Erythroblast (primary cell): ENCODE measurements at regions not wholly inside any gene's neighbourhood (a gene's known extent, or its start where the extent isn't known, plus 50 kb on each side); places are given as distances from the start of the nearest gene placed in this dataset.
"Not testable (repeated sequence)": the region's sequence is repeated elsewhere in the genome, so short reads cannot be mapped to it uniquely, and the experiment has no call there.

Experiments used
- DNase-seq, 2 experiments: peaks; one replicate each; lab custom pipeline; 2025; lab: John Stamatoyannopoulos, UW
- GATA1 ChIP-seq: IDR thresholded peaks from 2 replicates; pipeline ENCODE4 v1.6.1; 2011; ENCODE audit warnings: low read depth, mild to moderate bottlenecking, control low read depth, low read length, moderate library complexity
- POLR2A ChIP-seq: IDR thresholded peaks from 2 replicates; pipeline ENCODE4 v1.6.1; 2011; ENCODE audit warnings: mild to moderate bottlenecking, low read length

DNA sequence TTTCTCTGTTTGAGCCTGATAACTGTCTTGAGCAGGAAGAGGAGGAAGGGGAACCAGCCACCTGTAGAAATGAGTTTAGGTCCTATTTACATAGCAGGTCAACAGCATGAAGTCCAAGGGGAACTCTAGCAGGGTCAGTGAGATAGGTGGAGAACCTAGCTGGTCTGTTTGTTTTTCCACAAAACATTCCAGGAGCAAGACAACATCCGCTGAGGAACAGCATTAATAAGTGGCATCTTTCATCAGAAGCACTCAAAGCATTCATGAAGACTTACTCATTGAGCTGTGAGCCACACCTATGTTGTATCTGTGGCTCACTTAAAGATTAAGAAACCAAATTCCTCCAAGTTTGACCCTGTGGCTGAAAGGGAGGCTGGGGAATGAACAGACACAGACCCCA is 115.9 kb downstream of the ACTBL2 start:
- TF ChIP-seq GATA1 (no peak), POLR2A (no peak)
- DNase-seq: no peak

DNA sequence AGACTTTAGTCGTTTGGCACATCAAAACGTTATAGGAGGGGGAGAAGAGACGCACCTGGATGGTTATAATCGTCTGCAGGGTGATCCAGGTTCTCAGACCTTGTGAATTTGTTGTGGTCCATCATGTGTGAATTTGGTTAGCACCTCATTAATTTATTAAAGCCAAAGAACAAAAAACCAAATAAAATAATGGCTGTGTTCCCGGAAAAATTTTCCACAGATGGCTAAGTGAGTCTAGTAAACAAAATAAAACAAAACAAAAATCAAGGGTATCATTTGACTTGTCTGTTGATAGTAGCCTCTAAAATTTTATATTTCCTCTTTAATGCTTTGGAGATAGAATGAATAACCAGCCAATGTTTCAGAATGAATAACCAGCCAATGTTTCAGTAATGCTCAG is 119.7 kb downstream of the ACTBL2 start:
- TF ChIP-seq GATA1 (no peak), POLR2A (no peak)
- DNase-seq: no peak

DNA sequence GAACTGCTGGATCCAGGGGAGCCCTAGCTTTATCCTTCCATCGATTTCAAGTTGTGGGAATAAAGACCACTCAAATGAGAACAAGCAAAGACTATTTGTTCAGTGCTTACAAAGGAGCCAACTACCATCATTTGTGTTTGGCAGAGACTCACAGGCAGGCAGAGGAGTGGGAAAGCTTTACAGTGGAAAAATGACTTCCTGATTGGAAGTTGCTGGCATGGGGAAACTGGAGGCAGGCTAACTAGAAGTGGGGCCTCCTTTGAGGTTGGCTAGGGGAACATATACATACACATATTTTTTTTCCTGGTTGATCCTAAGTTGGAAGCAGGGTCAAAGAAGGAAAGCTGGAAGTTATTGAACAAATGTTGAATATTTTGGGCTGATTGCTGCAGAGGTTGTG is 121.7 kb downstream of the ACTBL2 start:
- TF ChIP-seq POLR2A (no peak), GATA1 (no peak)
- DNase-seq: no peak

GRCh38 chr5:57358796-57359592 is 123.6 kb downstream of the ACTBL2 start:
- DNase-seq: no peak
- TF ChIP-seq POLR2A (no peak), GATA1 (no peak)

GRCh38 chr5:57356850-57357249 is 125.8 kb downstream of the ACTBL2 start:
- DNase-seq: not testable (repeated sequence)

DNA sequence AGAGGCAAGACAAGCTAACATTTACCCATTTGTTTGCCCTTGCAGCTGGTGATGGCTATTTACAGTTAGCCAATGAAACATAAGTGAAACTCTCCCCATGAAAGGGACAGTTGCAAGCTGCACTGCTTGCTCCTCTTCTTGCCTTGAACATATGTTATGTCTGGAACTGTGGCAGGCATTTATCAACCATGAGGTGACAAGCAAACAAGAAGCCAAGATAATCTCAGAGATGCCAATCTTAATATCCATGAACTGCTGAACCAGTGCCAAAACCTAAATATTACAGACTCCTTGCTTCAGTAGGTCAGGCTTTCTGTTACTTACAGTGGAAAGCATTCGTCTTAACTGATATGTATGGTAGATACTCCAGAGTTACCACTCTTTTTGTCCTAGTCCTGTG is 133.4 kb downstream of the ACTBL2 start:
- TF ChIP-seq GATA1 (no peak), POLR2A (no peak)
- no peak for DNase-seq

- no peak for DNase-seq
- TF ChIP-seq GATA1: no peak
- no peak for TF ChIP-seq POLR2A
Observed at GRCh38 chr5:57348376-57349140, 134.1 kb downstream of the ACTBL2 start.

GRCh38 chr5:57346328-57346727 is 136.3 kb downstream of the ACTBL2 start:
- no peak for DNase-seq
- TF ChIP-seq GATA1: no peak
- no peak for TF ChIP-seq POLR2A

- TF ChIP-seq POLR2A: no peak
- TF ChIP-seq GATA1: no peak
- DNase-seq: no peak
Observed at GRCh38 chr5:57341380-57341979, 141.1 kb downstream of the ACTBL2 start.

DNA sequence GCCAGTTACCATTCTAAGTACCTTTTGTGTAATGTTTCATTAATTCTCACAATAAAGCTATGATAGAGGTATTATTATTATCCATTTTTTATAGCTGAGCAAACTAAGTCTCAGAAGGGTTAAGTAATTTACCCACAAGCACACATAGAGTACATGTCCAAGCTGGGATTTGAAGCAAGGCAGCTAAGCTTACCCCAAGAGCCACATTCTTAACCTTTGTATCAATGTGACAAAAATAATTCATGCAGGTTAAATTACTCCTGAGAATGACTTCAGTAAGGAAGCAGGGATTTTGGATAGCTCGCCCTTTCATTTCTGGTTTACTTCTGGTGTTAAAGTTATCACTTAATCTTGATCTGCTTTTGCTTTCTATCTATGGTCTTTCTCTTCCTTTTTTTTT is 141.9 kb downstream of the ACTBL2 start:
- DNase-seq: no peak
- no peak for TF ChIP-seq POLR2A
- TF ChIP-seq GATA1: no peak

- no peak for TF ChIP-seq POLR2A
- TF ChIP-seq GATA1: no peak
- no peak for DNase-seq
Observed at GRCh38 chr5:57339521-57339920, 143.1 kb downstream of the ACTBL2 start.

- no peak for DNase-seq
- TF ChIP-seq POLR2A (no peak), GATA1 (no peak)
Observed at GRCh38 chr5:57338868-57339340, 143.7 kb downstream of the ACTBL2 start.

DNA sequence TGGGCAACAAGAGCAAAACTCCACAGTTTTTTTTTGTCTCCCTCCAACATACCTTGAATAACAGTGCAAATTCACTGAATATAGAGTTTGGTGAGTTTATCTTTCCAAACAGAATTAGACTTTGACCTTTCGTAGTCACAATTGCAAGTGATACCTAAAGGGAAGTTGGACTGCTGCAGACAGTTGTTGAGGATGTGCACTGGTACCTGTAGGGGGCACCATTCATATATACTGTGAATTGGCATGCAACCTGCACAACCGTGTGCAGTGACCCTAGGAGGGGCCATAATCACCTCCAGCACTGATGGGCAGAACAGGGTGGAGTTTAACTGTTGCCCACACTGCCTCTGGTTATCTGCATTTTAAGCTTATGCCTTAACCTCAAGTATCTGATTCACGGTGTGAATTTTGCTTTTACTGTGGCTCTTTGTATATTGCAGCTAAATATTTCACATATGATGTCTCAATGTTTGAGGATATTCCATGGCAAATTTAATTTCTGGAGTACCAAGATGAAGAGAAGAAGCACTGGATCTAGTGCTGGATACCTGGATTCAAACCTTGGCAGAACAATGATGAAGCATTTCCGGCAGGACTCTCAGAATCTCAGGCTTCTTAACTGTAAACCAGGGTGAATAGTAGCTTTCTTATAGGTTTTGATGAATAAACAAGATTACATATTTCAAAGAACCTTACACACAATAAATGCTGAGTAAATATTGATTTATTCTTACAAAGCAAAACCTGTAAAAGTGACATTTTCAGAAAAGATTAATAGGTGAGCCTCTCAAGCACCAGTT is 144.3 kb downstream of the ACTBL2 start:
- peak; percentile 41 to 61 for DNase-seq
- TF ChIP-seq POLR2A: no peak
- TF ChIP-seq GATA1: no peak
